ENCODE measurements at regions not wholly inside any gene's neighbourhood (a gene's known extent, or its start where the extent isn't known, plus 50 kb on each side); places are given as distances from the start of the nearest gene placed in this dataset.
"Not testable (repeated sequence)": the region's sequence is repeated elsewhere in the genome, so short reads cannot be mapped to it uniquely, and the experiment has no call there.

DNA sequence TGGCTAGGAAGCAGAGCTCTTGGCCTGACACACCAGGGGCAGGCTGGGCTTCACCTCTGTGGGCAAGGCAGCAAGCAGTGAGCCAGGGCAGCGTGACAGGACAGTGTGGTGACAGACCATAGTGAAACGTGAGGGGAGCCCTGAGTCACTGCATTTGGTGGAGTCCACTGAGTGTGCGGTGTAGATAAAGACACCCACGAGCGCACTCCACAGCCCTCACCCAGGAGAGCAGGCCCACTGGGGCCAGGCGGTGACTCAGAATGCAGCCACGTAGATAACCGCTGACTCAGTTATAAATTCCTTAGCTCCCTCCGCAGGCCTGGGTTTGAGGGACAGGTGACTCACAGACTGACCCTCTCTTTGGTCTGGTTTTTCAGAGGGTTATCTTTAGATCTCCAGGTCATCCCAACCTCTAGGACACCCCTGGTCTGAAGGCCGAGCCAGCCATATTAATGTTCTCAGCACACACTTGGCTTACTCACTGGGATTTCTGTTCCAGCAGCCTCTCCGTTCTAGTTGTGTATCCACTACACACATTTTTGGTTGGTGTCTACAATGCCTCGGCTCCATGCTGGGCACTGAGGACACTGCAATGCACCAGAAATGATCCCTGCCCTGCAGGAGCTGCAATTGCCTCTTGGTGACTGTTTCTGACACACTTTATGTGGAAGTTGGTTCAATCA, 90.2 kb upstream of the TSPAN2 start:
- FAIRE-seq: no peak

DNA sequence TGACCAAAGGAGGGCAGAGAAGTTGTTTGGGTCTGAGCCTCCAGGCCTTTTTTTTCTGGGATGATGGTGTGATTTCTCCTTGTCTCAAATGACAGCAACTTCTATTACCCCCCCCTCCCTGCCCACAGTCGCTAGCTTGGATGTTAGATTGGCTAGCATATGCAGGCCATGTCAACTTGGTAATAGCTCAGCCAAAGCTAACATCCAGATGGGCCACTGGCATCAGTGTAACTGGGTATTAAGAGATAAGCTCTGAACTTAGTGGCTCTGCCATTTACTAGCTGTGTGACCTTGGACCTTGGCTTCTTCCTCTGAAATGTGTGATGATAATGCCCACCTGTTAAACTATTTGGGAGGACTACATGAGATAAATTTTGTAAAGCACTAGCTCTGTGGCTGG, 86.9 kb upstream of the TSPAN2 start:
- no peak for FAIRE-seq

DNA sequence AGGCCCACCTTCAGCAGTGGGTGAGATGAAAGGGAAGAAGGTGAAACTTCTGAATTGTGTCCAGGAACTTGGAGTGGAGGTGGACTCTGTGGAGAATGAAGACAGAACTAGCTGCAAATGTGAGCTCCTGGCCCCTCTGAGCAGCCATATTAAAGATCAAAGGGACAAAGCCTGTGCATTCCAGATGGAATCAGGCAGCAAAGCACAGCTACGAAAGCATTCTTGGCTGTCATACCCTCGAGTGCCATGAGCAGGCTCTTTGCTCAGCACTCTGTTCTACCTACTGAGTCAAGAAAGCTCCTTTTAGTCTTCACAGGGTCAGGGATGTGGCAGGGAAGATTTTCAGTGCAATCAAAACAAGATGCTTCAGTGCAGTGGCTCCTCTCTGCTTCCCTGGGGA, 86.3 kb upstream of the TSPAN2 start:
- no peak for FAIRE-seq

DNA sequence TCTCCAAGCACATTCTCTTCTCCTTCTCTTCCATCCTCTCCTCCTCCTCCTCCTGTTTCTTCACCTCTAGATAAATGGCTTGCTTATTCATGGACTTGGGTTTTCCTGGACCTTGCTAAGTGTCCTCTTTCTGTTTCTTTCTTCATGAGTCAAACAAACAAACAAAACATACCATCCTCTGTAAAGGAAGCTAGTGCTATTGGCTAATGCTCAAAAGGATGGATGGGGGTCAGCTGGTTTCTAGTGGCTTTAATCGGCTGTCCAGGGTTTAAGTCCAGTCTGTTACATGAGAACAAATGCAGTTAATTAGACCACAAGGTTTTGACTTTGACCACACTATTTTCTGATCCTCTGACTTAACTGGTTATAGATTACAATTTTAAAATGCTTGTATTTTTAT, 83.8 kb upstream of the TSPAN2 start:
- FAIRE-seq: no peak

DNA sequence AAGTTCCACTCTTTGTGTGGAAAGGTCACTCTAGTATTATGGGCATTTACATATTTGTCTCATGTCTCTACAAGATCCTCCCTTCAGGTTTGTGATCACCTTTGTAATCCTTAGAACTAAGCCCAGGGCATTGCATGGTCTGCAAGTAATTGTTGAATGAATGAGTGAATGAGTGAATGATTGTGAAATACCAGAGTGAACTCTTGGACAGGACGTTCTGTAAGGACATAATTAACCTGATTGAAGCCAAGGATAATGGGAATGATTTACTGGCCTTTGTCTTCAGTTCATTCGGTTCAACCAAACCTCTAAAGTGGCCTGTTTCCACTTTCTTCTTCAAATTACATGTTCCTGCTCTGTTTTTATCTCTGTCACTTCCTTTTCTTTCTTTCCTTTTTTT, 83.0 kb upstream of the TSPAN2 start:
- no peak for FAIRE-seq

DNA sequence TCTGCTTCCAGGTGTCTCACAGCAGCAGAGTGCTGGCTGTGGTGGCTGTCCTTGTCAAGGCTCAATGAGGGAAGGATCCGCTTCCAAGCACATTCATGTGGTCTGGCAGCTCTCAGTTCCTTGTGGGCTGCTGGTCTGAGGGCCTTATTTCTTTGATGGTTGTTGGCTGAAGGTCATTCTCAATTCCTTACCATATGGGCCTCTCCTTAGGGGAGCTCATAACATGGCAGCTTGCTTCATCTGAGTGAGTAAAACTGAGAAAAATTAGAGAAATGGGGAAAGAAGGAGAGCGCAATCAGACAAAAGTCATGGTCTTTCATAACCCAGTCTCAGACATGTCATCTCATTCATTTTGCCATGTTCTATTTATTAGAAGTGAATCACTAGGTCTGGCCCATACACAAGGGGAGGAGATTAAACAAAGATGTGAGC, 81.7 kb upstream of the TSPAN2 start:
- FAIRE-seq: no peak

DNA sequence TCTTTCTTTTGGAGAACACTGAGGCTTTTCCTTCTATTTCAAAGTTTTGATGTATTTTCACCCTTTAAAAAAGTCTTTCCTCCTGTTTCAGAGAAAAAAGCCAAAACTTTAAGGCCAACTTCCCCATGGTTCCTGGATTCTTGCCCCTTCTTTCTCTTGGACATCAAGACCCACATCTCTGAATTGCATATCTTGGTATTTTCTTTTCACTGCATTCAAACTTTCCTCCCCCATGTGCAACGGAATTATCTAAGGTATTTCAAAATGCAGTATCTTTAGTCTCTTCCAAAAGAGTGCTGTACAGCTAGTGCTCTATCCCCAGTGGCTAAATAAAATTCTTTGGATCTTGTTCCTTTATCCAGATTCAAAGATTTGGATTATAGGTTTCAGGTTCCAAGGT, 81.1 kb upstream of the TSPAN2 start:
- no peak for FAIRE-seq

DNA sequence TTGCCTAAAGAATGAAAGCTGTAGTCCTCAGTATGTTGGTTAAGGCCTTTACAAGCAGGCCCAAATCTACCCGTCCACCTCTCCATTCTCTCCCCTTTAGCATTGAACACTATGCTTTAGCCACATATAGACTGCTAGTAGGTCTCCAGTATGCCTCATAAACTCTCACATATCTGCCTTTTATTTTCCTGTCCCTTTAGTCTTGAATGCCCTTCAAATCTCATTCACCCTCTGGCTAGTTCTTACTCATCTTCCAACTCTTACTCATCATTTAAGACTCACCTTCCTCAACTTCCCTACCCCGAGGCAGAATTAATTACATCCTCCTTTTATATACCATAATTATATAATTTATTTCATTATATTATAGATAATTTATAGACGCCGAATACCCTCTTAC, 78.7 kb upstream of the TSPAN2 start:
- FAIRE-seq: no peak

DNA sequence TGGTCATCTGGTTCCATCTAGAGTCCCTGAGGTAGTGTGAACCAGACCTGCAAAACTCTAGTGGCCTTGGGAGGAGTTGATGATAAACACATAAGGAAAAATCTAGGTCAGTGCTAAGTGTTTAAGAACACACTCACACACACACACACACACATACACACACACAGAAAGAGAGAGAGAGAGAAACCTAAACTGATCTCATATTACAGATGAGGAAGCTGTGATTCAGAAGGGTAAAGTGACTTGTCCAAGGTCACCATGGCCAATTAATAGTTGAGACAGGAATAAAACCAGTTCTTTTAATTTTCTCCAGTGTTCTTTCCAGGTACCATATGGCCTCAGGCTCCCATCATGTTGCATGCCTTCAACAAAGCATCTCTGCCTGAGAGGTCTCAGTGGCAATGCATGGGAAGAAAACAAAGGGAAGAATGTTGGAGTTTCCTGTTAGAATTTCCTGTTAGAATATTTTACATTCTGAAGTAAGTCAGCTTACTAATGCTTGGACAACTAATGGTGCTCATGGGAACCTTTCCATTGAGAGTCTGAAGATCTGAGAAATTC, 77.3 kb upstream of the TSPAN2 start:
- FAIRE-seq: no peak

DNA sequence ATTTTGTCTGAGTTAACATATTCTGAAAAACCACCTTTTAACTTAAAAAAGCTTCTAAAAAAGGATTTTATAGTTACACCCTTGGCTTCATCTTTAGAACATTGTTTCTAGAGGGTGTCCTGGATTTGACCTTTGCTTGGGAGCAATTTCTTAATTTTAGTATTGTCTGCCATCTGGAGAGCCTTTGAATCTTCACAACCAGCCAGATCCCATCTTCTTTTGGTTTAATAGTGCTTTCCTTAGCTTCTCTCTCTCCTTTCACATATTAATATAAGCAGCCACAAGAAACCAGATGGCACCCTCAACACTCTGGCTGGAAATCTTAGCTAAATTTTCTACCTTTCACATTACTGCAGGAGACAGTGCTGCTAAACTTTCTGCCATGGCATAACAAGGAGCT, 76.5 kb upstream of the TSPAN2 start:
- FAIRE-seq: no peak

DNA sequence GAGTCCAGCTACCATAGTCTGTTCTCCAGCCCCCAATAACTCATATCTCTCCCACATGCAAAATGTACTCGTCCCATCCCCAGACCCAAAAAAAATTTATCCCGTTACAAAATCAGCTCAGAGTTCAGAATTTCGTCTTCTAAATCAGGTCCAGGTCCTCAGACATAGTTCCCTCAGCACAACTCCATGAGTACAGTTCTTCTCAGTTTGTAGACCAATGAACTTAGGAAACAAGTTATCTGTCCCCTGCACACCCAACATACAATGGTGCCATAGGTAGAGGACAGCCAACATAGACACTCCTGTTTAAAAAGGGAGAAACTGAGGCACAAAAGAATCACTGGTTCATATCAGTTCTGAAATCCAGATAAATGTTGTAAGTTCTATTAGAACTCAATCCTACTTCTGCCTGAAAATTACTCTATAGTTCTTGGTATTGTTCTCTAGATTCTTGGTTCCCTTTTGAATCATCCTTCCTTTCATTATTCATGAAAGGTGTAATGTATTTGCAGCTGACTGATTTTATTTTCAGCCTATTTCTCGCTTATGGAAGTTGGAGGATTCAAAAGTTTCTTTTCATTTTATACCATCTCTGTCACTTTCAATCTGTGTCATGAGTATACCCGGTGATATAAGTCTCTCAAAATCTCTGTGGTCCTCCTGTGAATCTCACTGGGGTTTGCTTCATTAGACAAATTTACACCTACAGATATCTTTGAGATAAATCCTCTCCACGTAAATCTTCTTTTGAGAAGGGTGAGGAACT, 75.8 kb upstream of the TSPAN2 start:
- FAIRE-seq: no peak

DNA sequence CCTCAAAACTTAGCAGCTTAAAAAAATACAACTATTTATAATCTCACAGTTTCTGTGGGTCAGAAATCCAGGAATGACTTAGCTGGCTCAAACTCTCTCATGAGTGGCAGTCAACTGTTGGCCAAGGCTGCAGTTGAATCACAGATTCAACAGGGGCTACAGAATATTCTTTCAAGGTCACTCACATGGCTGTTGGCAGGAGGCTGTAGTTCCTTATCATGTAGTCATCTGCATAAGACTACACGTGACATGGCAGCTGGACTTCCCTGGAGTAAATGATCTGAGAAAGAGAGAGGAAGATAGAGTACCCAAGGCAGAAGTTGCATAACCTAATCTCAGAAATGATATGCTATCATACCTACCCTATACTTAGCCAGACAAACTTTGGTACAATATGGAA, 75.2 kb upstream of the TSPAN2 start:
- no peak for FAIRE-seq

DNA sequence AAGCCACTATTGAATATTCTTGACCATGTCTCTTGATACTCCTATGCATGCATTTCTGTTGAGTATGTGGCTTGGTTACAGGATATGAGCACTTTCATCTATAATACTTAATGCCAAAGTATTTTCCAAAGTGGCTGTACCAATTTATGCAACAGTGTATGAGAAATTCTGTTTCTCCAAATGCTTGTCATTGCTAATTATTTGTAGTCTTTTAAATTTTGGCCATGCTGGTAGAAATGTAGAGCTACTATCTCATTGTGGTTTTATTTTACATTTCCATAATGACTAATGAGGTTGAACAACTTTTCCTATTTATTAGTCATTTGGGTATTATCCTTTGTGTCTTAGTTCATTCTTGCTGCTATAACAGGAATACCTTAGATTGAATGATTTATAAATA, 71.4 kb upstream of the TSPAN2 start:
- no peak for FAIRE-seq

DNA sequence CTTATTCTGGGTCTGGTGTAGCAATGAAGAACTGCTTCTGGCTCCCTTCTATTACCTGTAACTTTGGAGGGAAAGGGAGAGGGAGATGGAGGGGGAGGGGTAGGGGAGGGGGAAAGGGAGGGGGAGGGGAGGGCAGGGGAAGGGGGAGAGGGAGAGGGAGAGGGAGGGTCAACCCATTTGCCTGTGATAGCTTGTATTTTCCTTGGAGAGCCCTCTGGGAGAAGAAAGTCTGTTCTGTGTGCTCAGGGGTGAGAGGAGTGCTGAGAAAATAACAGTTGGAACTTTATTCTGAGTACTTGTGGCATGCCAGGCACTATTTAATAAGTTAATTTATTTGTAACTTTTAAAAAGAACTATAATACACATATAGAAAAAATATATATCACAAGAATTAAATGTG, 70.7 kb upstream of the TSPAN2 start:
- no peak for FAIRE-seq

DNA sequence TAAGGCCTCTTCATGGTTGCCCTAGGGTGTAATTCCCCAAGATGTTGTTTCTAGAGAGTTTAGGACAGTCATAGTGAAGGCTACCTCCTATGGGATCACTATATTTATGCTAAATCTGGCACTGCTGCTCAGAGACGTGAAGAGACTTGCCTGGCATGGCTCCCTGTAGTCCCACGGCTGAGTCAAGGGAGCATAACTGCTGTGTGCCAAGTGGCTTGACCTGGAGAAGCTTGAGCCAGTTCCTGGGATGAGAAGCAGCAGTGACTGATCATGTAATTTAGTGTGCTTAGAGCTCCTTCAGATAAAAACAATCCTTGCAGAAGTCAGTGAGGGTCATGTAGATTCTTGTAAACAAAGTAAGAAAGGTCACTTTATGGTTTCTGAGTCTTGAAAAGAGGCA, 68.9 kb upstream of the TSPAN2 start:
- FAIRE-seq: no peak

DNA sequence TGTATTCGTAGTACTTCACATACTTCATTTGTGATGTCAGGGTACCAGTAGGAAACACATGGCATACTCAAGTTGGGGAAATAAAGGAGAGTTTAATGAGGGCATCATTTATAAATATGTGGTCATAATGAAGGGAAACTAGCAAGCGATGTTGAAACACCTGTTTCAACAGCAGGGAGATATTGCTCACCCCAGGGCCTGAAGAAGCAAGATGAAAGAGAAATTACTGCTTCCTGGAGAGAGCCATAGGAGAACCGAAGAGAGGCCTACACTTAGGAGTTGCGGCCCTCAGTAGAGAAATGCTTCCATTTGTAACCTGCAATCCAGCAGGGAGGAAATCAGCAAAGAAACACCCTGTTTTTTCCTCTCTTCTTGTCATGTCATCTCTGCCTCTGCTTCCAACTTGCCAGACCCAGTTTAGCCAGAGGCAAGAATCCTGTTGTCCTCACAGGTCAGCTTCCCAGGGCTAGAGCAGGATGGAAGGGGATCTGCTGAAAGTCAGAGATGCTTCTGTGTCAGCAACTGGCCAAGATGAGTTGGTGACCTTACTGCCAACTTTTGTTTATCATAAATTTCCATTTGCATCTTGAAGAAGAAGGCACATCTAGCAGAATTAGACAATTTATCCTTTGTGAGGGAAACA, 67.6 kb upstream of the TSPAN2 start:
- no peak for FAIRE-seq

DNA sequence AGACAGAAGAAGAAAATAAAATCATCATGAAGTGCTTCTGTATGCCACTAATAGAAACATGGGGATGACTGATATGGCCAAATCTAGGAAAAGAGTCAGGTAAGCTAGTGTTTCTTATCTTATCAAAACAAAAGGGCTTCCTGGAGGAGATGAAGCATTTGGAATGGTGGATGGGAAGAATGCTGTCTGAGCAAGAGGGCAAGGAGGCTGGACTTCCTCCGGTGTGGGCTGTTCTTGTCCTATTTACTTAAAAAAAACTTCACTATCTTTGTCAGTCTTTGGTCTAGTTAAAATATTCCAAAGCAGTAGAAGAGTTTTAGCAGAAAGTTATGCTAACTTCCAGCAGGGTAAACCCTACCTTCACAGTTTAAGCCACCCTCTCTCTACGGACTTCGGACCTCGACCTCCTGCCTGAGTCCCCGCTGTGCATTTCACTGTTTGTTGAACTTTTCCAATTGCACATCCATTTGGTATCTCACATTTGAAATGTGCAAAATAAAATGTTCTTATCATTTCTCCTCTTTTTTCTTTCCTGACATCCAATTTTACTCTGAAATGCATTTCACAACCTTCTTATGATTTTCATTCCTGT, 64.8 kb upstream of the TSPAN2 start:
- FAIRE-seq: no peak

DNA sequence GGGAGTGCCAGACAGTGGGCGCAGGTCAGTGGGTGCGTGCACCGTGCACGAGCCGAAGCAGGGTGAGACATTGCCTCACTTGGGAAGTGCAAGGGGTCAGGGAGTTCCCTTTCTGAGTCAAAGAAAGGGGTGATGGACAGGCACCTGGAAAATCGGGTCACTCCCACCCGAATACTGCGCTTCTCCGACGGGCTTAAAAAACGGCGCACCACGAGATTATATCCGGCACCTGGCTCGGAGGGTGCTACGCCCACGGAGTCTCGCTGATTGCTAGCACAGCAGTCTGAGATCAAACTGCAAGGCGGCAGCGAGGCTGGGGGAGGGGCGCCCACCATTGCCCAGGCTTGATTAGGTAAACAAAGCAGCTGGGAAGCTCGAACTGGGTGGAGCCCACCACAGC, 58.6 kb upstream of the TSPAN2 start:
- FAIRE-seq: not testable (repeated sequence)

DNA sequence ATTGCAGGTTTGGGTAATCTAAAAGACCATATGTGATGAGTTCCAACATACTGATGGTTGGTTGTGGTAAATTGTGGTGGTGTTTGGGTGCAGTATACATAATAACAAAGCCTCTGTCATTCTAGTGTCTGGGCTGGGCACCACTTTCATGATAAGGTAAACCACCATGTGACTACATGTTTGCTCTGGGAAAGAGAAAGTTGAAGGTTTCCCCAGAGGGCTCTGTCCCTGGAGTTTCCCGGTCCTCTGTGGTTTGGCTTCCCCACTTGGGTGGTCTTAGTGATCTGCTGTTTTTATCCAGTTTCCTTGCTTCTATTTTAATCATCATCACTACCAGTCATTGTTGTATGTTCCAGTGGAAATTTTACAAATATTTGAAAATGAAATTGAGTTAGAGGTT, 55.9 kb upstream of the TSPAN2 start:
- no peak for FAIRE-seq

DNA sequence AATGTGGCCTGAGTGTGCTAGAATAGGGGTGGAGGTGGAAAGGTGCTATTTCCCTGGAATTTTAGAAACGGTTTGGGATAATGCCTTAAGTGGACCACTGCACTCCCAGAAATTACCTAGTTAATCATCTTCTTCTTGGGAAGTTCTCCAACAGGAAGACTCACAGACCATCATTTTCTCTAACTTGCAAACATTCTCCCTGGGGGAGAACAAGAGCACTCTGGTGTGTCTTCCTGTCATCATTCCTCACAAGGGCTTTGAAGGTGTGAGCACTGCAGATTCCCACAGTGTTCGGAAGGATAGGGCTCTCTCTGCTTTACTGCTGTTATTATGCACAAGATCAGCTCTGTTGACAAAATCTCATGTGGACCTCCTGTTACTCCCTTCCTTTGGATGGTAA, 54.9 kb upstream of the TSPAN2 start:
- FAIRE-seq: no peak

DNA sequence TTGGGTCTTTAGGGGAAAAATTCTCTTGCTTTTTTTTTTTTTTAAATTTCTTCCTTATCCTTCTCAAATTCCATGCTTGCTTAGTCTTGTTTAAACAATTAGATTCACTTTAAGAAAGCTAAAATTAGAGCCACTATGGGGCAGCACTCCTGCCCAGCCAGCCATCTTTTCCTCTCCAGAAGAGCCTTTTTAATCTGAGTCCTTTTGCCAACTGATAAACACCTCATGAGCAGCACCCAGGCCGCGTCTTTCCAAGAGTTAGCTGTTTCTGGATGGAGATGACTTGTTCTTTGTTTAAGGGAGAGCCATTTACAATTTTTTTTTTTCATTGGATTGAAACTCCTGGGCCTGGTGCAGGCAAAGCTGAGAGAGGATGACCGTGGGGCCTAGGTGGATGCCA, 53.3 kb upstream of the TSPAN2 start:
- FAIRE-seq: no peak

DNA sequence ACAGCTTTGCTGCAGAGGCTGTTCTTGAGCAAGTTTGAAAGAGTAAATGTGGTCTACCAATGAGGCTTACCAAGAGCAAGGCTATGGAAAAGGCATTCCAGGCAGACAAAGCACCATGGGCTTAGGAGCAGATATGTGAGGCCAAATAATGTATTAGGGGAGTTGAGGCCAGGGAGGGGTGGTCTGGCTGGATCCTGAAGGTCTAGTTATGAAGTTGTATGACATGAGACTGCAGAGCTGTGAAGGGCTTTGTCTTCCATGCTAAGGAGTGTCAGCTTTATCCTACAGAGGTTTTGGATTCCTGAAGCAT, 51.8 kb upstream of the TSPAN2 start:
- FAIRE-seq: no peak

DNA sequence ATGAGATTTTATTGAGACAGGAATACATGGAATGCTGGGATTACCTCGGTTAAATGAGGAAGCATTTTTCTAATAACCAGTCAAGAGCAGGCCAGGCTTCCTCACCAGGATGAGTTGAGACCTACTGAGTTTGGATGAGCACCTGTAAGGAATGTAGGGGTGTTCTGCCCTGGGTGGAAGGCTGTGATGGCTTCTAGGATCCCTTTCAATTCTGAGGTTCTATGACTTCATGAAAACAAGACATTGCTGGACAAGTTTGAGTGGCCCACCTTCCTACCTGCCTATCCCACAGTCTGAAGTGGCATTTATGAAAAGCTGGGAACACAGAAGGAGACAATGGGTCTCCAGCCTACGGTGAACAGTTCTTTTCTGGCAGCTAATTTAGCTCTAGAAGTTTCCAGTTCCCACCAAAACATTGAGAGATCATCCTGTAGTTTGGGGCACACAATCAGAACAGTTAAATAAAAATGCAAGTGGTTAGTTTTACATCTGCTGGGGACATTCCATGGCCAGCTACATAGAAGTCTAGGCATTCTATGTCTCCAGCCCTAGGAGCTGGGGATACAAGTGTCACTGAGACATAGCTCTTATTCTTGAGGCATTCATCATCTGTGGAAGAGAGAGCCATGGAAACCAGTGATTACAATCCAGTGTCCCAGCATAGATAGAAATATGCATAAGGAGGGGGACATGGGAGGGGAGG, 51.3 kb upstream of the TSPAN2 start:
- FAIRE-seq: no peak
